Kidney (tissue), 13 donors: ENCODE measurements at regions not wholly inside any gene's neighbourhood (a gene's known extent, or its start where the extent isn't known, plus 50 kb on each side); places are given as distances from the start of the nearest gene placed in this dataset.

Source experiments
- DNase-seq, 5 donors: peaks; one replicate each; pipeline ENCODE4 v3.0.0-alpha.2; 2013 to 2020
- FAIRE-seq: peaks from 2 replicates; lab custom pipeline; 2012; peaks lifted over from hg19 to GRCh38; lab: Jason Lieb, UNC
- H3K27ac ChIP-seq, 2 donors: one replicate each; pipeline ENCODE4 v1.7.0; 2013; ENCODE audit warnings: low read depth in 2 of 2, low read length in 2 of 2, inconsistent platforms in 1 of 2
- H3K27me3 ChIP-seq: one replicate; pipeline ENCODE4 v1.7.1; 2013; ENCODE audit warnings: low read length, inconsistent platforms; ENCODE audit not compliant: control insufficient read depth, insufficient read depth
- H3K36me3 ChIP-seq, 3 donors: one replicate each; pipeline versions ENCODE4 v1.7.0 to v1.7.1; 2013; ENCODE audit warnings: low read length in 3 of 3, control low read depth in 1 of 3, inconsistent platforms in 1 of 3; ENCODE audit not compliant: insufficient read depth in 3 of 3, control insufficient read depth in 2 of 3
- H3K4me1 ChIP-seq, 3 donors: one replicate each; pipeline versions ENCODE4 v1.7.0 to v1.7.1; 2013; ENCODE audit warnings: low read length in 3 of 3, inconsistent platforms in 1 of 3, low read depth in 1 of 3; ENCODE audit not compliant: control insufficient read depth in 2 of 3, insufficient read depth in 2 of 3
- H3K4me3 ChIP-seq, 3 donors: one replicate each; pipeline versions ENCODE4 v1.7.0 to v1.8.1; 2013; ENCODE audit warnings: low read length in 3 of 3, control low read depth in 1 of 3, inconsistent platforms in 1 of 3
- H3K9ac ChIP-seq, 3 donors: one replicate each; pipeline versions ENCODE4 v1.7.0 to v1.7.1; 2013; ENCODE audit warnings: low read length in 3 of 3, control low read depth in 1 of 3, inconsistent platforms in 1 of 3
- H3K9me3 ChIP-seq, 3 donors: one replicate each; pipeline versions ENCODE4 v1.7.0 to v1.7.1; 2013; ENCODE audit warnings: low read length in 3 of 3, control low read depth in 1 of 3, inconsistent platforms in 1 of 3; ENCODE audit not compliant: control insufficient read depth in 2 of 3, insufficient read depth in 1 of 3
- intact Hi-C: fragments of 100-400 bp; cut with DNase I; formaldehyde crosslinking; loops from one replicate; pipeline ENCODE4 v1.11.1; 2022
- TF ChIP-seq, protein P1 (sequence below): IDR thresholded peaks from 3 replicates; pipeline ENCODE4 v1.5.1; 2012; ENCODE audit warnings: mild to moderate bottlenecking, moderate library complexity, borderline replicate concordance; ENCODE audit not compliant: insufficient read depth; ENCODE audit errors: extremely low read depth
- donor health status: control.
- donor health status: control.
- donor health status: control.
- donor health status: control.
- donor health status: control.
- donor health status: DM: yes; HTN: yes; CAD: no.
- donor health status: Normal renal cell carcinoma (clear cell type).

DNA sequence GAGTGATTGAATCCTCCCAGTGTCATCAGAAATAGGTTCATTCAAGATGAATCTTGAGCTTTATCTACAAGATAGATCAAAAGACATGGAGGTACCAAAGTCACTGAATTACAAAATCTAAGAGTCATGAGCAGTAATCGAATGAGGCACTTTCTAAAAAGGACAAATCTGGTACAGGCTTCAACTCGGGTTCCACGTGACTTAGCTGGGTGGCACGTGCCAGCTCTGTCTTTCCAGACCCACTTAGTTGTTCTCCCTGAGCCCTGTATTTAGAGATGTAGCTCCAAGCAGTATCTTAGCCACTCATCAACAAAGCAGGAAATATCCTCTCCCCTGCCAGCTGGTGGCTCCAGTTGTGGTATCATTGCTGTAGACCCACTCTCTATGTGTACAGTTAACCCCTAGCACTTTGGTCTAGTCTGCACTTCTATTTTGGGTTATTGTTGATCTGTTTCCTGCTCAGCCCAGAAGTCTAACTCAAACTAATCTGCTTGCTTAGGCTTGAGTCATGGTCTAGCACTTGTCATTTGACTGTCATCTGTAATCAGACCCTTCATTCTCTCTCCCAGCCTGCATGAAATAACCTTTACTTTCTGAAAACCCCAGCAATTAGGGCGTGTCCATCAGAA, 528.7 kb downstream of the ETS1 start:
- Histone ChIP-seq H3K9ac (no peak overlapping the region), H3K4me3 (no peak overlapping the region), H3K4me1 (peaks cover 0 to 4% (median 0%) of the 10 kb centered on the region in 3 donors), H3K9me3 (peaks cover 0 to under 1% (median 0%) of the 10 kb centered on the region in 3 donors), H3K27me3 (no peaks in the 10 kb centered on the region), H3K27ac (no peak overlapping the region), H3K36me3 (no peaks in the 10 kb centered on the region)
- TF ChIP-seq, protein P1, sequence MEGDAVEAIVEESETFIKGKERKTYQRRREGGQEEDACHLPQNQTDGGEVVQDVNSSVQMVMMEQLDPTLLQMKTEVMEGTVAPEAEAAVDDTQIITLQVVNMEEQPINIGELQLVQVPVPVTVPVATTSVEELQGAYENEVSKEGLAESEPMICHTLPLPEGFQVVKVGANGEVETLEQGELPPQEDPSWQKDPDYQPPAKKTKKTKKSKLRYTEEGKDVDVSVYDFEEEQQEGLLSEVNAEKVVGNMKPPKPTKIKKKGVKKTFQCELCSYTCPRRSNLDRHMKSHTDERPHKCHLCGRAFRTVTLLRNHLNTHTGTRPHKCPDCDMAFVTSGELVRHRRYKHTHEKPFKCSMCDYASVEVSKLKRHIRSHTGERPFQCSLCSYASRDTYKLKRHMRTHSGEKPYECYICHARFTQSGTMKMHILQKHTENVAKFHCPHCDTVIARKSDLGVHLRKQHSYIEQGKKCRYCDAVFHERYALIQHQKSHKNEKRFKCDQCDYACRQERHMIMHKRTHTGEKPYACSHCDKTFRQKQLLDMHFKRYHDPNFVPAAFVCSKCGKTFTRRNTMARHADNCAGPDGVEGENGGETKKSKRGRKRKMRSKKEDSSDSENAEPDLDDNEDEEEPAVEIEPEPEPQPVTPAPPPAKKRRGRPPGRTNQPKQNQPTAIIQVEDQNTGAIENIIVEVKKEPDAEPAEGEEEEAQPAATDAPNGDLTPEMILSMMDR = no peak
- intact Hi-C loops = no loop called here
- DNase-seq = no peak
- FAIRE-seq = no peak

DNA sequence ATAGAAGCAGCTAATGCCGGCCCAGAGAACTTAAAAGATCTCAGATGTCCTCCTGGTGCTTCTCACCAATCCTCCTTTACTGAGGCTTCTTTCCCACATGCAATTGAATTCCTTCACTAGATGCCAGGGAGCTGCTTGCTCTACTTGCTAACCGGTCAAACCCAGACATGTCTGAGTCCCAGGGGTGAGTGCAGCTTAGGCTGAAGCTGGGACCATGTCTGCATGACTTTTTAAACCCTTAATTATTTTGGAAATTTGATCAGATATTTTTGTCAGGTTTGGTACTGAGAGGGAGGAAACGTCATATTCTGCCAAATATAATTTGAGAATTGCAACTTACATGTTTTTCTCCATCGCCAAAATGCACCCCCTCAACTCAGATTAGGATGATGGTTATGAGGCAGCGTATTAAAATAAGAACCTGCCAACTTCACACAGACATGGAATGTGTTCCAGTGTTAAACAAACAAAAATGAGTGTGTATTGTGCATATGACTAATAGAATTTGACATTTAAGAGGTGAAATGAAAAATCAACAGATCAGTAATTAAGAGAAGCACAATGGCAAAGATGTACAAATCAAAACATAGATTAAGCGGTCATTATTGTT, 529.5 kb downstream of the ETS1 start:
- FAIRE-seq (no peak), DNase-seq (no peak)
- TF ChIP-seq, protein P1 = no peak
- Histone ChIP-seq H3K9me3 (no peaks in the 10 kb centered on the region), H3K27ac (no peak overlapping the region), H3K27me3 (no peaks in the 10 kb centered on the region), H3K9ac (no peak overlapping the region), H3K4me3 (no peak overlapping the region), H3K36me3 (no peaks in the 10 kb centered on the region), H3K4me1 (peaks cover 0 to 4% (median 0%) of the 10 kb centered on the region in 3 donors)
- intact Hi-C loops = no loop called here

DNA sequence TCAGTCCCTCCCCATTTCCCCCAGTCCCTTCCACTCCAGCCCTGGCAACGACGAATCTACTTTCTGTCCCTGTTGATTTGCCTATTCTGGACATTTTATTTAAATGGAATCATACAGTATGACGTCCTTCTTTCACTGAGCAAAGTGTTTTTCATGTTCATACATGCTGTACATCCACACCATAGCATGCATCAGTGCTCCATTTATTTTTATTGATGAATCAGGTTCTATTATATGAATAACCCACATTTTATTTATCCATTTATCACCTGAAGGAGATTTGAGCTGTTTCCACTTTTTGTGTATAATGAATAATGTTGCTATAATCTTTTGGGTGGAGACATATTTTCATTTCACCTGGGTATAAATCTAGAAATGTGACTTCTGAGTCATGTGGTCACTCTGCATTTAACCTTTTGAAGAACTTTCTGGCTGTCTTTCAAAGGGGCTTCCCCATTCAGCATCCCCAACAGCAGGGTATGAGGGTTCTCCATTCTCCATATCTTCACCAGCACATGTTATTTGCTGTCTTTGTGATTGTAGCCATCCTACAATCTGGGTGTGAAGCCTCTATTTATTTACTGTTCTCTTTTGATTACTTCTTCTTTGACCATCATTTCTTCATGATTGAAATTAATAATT, 531.7 kb downstream of the ETS1 start:
- no peak for FAIRE-seq
- intact Hi-C loops = no loop called here

More for the DNA sequence above, 531.7 kb downstream of the ETS1 start:
- no peak overlapping the region for H3K27ac ChIP-seq
- no peaks in the 10 kb centered on the region for H3K4me1 ChIP-seq
- H3K27me3 ChIP-seq = no peaks in the 10 kb centered on the region
- no peaks in the 10 kb centered on the region for H3K36me3 ChIP-seq
- H3K4me3 ChIP-seq = no peak overlapping the region
- H3K9me3 ChIP-seq = no peaks in the 10 kb centered on the region
- TF ChIP-seq, protein P1 = no peak
- H3K9ac ChIP-seq = no peak overlapping the region
- DNase-seq = no peak
